ENCODE measurements at regions not wholly inside any gene's neighbourhood (a gene's known extent, or its start where the extent isn't known, plus 50 kb on each side); places are given as distances from the start of the nearest gene placed in this dataset.

DNA sequence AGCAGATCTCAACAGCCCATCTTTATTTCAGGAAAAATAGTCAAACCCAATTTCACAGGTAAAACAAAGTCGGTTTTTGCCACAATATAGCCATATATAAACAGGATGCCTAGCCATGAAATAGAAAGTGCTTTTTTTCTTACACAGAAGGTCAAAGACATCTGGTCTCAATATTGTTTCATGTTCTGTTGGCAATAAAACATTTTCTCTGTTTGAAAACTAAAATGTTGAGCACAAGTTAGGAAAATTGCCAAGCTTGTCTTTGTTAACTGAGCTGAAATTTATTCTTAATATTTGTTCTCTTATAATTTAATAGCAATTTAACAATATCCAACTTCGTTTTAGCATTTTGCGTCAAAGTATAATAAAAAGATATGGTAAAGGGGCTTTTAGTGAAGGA lies 673.4 kb downstream of the DTWD2 start:
- no peak for TF ChIP-seq CTCF (IDR thresholded peaks at IDR 0.05)
- no peak for TF ChIP-seq POLR2A (IDR thresholded peaks at IDR 0.05)

Data from Peyer's patch (tissue), 4 donors.